ENCODE measurements at regions not wholly inside any gene's neighbourhood (a gene's known extent, or its start where the extent isn't known, plus 50 kb on each side); places are given as distances from the start of the nearest gene placed in this dataset.

- no peaks in the 10 kb centered on the region for H3K9me3 ChIP-seq
- intact Hi-C loops (cut with DNase I), result no loop called here
- ATAC-seq, result no peak
- no peak overlapping the region for H3K4me3 ChIP-seq
- no peaks in the 10 kb centered on the region for H3K27me3 ChIP-seq
- TF ChIP-seq CTCF (IDR thresholded peaks at IDR 0.05), result no peak
- H3K36me3 ChIP-seq, result no peaks in the 10 kb centered on the region
- H3K4me1 ChIP-seq, result peaks cover 9% of the 10 kb centered on the region
- DNase-seq, result no peak
- H3K27ac ChIP-seq, result no peak overlapping the region
These were observed 56.0 kb upstream of the PARVA start for GRCh38 chr11:12321217-12321937.

- intact Hi-C loops (cut with DNase I), result no loop called here
- no peaks in the 10 kb centered on the region for H3K9me3 ChIP-seq
- no peaks in the 10 kb centered on the region for H3K36me3 ChIP-seq
- no peak for TF ChIP-seq CTCF (IDR thresholded peaks at IDR 0.05)
- H3K4me3 ChIP-seq, result no peak overlapping the region
- H3K27me3 ChIP-seq, result no peaks in the 10 kb centered on the region
- ATAC-seq (no peak), DNase-seq (no peak)
- peaks cover 1% of the 10 kb centered on the region for H3K4me1 ChIP-seq
- H3K27ac ChIP-seq, result no peak overlapping the region
These were observed 52.8 kb upstream of the PARVA start for GRCh38 chr11:12324585-12324984.

All from upper lobe of right lung (tissue), 1 donor.